ENCODE measurements at regions not wholly inside any gene's neighbourhood (a gene's known extent, or its start where the extent isn't known, plus 50 kb on each side); places are given as distances from the start of the nearest gene placed in this dataset.

GRCh38 chr11:43548916-43549315 lies 131.6 kb upstream of the HSD17B12 start (continued):
- no peak for TF ChIP-seq STAT1 (IDR thresholded peaks at IDR 0.05; ENCODE audit: unreplicated experiment)
- TF ChIP-seq, protein P1, sequence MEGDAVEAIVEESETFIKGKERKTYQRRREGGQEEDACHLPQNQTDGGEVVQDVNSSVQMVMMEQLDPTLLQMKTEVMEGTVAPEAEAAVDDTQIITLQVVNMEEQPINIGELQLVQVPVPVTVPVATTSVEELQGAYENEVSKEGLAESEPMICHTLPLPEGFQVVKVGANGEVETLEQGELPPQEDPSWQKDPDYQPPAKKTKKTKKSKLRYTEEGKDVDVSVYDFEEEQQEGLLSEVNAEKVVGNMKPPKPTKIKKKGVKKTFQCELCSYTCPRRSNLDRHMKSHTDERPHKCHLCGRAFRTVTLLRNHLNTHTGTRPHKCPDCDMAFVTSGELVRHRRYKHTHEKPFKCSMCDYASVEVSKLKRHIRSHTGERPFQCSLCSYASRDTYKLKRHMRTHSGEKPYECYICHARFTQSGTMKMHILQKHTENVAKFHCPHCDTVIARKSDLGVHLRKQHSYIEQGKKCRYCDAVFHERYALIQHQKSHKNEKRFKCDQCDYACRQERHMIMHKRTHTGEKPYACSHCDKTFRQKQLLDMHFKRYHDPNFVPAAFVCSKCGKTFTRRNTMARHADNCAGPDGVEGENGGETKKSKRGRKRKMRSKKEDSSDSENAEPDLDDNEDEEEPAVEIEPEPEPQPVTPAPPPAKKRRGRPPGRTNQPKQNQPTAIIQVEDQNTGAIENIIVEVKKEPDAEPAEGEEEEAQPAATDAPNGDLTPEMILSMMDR (conservative IDR thresholded peaks at IDR 0.05; ENCODE audit: low read depth in 2 of 2) = no peak
- TF ChIP-seq ETS1 (IDR thresholded peaks at IDR 0.05) = no peak
- no peak for TF ChIP-seq POLR2AphosphoS5 (IDR thresholded peaks at IDR 0.05; ENCODE audit: low read depth)

DNA sequence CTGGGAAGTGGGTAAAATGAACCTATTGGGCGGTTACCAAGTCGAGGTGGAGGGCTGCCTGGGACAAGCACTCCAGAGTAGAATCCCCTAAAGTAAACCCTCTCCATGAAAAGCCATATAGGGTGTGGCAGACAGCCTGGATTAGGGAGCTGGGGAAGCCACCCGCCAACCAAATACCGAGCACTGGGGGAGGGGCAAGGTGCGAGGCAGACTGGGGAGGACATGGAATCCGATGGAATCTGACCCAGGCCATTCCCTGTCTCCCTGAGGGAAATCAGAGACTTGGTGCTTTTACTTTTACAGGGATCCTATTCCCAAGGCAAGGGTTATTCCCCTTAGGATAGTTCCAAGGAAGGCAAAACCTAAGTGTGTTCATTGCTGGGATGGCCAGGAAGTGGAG lies 130.9 kb upstream of the HSD17B12 start:
- Mint-ChIP-seq H3K4me3 (no peak overlapping the region), H3K27me3 (ENCODE audit: insufficient read depth, low read depth, poor library complexity) (peaks cover 46% of the 10 kb centered on the region), H3K36me3 (ENCODE audit: low read depth) (peaks cover 2% of the 10 kb centered on the region; the same call in 2 of the 3 replicates), H3K9me3 (peaks cover 2% of the 10 kb centered on the region; the same call in 1 of the 3 replicates), H3K4me1 (peaks cover 22% of the 10 kb centered on the region), H3K27ac (no peak overlapping the region)
- peak overlapping the region; percentile 9; the same call in 1 of the 2 replicates for H3K4me2 ChIP-seq
- H3K4me1 ChIP-seq (ENCODE audit: insufficient read depth) = peaks cover 22% of the 10 kb centered on the region
- no peaks in the 10 kb centered on the region for H3K36me3 ChIP-seq (ENCODE audit: insufficient read depth)
- H2AFZ ChIP-seq = peak overlapping the region; percentile 21
- H3K4me3 ChIP-seq = no peak overlapping the region
- H3K9me2 ChIP-seq (ENCODE audit: insufficient read depth) = peaks cover 9% of the 10 kb centered on the region; the same call in 1 of the 2 replicates
- H4K20me1 ChIP-seq (replicated peaks; ENCODE audit: insufficient read depth) = no peaks in the 10 kb centered on the region
- no peak overlapping the region for H3K27ac ChIP-seq (ENCODE audit: low read depth)
- H3F3A ChIP-seq (replicated peaks; ENCODE audit: low read depth) = no peaks in the 10 kb centered on the region; the same call in 1 of the 2 replicates
- DNase-seq (ENCODE audit: low spot score) = peak; percentile 56
- peak; percentile 11; the same call in 2 of the 3 replicates for ATAC-seq
- peaks cover 78% of the 10 kb centered on the region for H3K27me3 ChIP-seq (ENCODE audit: insufficient read depth)
- H3K79me2 ChIP-seq (replicated peaks; ENCODE audit: insufficient read depth) = no peaks in the 10 kb centered on the region
- TF ChIP-seq POLR2AphosphoS5 (IDR thresholded peaks at IDR 0.05; ENCODE audit: low read depth) (no peak), EZH2 (IDR thresholded peaks at IDR 0.05; ENCODE audit: low read depth, unreplicated experiment) (no peak), ZNF331 (CRISPR knock-in tag; IDR thresholded peaks at IDR 0.05; ENCODE audit: low read depth) (no peak), ZNF114 (CRISPR knock-in tag; IDR thresholded peaks at IDR 0.05) (no peak), STAT1 (IDR thresholded peaks at IDR 0.05; ENCODE audit: unreplicated experiment) (no peak), ETS1 (IDR thresholded peaks at IDR 0.05) (no peak), CREB1 (CRISPR knock-in tag; IDR thresholded peaks at IDR 0.05; ENCODE audit: low read depth) (no peak), EZH2phosphoT487 (IDR thresholded peaks at IDR 0.05; ENCODE audit: unreplicated experiment) (no peak), JUNB (IDR thresholded peaks at IDR 0.05; ENCODE audit: unreplicated experiment) (no peak), NANOG (IDR thresholded peaks at IDR 0.05; ENCODE audit: borderline replicate concordance) (no peak)
- TF ChIP-seq, protein P1 (conservative IDR thresholded peaks at IDR 0.05; ENCODE audit: low read depth in 2 of 2) = no peak
- TF ChIP-seq, protein P2, sequence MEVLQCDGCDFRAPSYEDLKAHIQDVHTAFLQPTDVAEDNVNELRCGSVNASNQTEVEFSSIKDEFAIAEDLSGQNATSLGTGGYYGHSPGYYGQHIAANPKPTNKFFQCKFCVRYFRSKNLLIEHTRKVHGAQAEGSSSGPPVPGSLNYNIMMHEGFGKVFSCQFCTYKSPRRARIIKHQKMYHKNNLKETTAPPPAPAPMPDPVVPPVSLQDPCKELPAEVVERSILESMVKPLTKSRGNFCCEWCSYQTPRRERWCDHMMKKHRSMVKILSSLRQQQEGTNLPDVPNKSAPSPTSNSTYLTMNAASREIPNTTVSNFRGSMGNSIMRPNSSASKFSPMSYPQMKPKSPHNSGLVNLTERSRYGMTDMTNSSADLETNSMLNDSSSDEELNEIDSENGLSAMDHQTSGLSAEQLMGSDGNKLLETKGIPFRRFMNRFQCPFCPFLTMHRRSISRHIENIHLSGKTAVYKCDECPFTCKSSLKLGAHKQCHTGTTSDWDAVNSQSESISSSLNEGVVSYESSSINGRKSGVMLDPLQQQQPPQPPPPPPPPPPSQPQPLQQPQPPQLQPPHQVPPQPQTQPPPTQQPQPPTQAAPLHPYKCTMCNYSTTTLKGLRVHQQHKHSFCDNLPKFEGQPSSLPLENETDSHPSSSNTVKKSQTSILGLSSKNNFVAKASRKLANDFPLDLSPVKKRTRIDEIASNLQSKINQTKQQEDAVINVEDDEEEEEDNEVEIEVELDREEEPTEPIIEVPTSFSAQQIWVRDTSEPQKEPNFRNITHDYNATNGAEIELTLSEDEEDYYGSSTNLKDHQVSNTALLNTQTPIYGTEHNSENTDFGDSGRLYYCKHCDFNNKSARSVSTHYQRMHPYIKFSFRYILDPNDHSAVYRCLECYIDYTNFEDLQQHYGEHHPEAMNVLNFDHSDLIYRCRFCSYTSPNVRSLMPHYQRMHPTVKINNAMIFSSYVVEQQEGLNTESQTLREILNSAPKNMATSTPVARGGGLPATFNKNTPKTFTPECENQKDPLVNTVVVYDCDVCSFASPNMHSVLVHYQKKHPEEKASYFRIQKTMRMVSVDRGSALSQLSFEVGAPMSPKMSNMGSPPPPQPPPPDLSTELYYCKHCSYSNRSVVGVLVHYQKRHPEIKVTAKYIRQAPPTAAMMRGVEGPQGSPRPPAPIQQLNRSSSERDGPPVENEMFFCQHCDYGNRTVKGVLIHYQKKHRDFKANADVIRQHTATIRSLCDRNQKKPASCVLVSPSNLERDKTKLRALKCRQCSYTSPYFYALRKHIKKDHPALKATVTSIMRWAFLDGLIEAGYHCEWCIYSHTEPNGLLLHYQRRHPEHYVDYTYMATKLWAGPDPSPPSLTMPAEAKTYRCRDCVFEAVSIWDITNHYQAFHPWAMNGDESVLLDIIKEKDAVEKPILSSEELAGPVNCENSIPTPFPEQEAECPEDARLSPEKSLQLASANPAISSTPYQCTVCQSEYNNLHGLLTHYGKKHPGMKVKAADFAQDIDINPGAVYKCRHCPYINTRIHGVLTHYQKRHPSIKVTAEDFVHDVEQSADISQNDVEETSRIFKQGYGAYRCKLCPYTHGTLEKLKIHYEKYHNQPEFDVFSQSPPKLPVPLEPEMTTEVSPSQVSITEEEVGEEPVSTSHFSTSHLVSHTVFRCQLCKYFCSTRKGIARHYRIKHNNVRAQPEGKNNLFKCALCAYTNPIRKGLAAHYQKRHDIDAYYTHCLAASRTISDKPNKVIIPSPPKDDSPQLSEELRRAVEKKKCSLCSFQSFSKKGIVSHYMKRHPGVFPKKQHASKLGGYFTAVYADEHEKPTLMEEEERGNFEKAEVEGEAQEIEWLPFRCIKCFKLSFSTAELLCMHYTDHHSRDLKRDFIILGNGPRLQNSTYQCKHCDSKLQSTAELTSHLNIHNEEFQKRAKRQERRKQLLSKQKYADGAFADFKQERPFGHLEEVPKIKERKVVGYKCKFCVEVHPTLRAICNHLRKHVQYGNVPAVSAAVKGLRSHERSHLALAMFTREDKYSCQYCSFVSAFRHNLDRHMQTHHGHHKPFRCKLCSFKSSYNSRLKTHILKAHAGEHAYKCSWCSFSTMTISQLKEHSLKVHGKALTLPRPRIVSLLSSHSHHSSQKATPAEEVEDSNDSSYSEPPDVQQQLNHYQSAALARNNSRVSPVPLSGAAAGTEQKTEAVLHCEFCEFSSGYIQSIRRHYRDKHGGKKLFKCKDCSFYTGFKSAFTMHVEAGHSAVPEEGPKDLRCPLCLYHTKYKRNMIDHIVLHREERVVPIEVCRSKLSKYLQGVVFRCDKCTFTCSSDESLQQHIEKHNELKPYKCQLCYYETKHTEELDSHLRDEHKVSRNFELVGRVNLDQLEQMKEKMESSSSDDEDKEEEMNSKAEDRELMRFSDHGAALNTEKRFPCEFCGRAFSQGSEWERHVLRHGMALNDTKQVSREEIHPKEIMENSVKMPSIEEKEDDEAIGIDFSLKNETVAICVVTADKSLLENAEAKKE (CRISPR knock-in tag; IDR thresholded peaks at IDR 0.05) = no peak

Measured in GM23338 (cell line).